ENCODE measurements at regions not wholly inside any gene's neighbourhood (a gene's known extent, or its start where the extent isn't known, plus 50 kb on each side); places are given as distances from the start of the nearest gene placed in this dataset.

DNA sequence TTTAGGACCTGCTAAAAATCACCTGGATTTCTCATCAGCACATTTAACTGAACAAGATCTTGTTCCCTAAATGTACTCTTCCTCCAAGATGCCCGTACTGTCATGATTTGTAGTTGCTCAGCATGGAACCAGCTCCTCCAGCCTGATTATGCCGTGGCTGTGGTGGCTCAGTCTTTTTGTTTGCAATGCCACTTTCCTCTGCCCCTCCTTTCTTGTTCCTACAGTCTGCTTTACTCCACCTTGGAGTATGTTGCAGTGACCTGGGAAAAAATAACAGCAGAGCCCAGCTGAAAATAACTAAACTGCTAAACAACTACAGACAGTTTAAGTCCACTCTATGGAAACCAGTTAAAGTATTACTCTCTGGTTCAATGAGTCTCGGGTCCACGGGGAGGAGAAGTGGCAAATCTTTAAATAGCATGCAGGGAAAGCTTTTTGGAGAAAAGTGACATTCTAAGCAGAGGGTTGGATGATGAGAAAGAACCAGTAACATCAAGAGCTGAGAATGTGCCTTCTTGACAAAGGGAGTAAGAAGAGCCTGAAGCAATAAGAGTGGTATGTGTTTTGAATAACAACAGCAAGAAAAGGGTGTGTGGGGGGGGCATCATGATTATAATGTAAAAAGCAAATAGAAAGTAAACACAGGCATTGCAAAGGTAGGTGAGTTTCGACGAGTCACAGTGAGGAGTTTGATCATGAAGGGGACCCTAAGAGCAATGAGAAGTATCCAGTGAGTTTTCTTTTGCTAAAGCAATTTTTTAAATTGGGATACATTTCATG lies 225.7 kb downstream of the TMX3 start:
- H3K9me3 ChIP-seq (ENCODE audit: control insufficient read depth, low read depth, low read length) = no peaks in the 10 kb centered on the region
- H3K9ac ChIP-seq (ENCODE audit: low read length) = peak overlapping the region; percentile 45
- H3K36me3 ChIP-seq (ENCODE audit: control insufficient read depth, low read depth, low read length) = no peaks in the 10 kb centered on the region
- H3K4me3 ChIP-seq (ENCODE audit: low read length) = peak overlapping the region; percentile 36
- no peaks in the 10 kb centered on the region for H3K27me3 ChIP-seq (ENCODE audit: control insufficient read depth, insufficient read depth, low read length)
- peak overlapping the region; percentile 86 for H3K27ac ChIP-seq (ENCODE audit: low read length)
- peaks cover 11% of the 10 kb centered on the region for H3K4me1 ChIP-seq (ENCODE audit: control insufficient read depth, low read depth, low read length)

DNA sequence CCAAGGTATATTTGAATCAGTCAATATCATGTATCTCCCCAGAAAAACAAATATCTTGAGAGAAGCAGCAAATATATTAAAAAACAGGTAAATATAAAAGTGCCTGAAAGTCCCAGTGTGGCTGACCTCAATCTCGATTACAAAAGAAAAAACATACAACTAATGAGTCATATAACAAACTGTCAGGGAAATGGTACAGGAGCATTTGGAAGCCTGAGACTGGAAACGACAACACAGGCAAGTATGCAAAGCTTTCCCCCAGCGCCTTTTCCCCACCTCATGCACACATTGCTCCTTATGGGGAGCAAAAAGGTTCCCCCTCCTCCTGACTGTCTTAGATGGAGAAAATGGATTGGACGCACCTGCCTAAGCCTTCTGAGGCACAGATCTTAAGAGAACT lies 230.7 kb downstream of the TMX3 start:
- no peak overlapping the region for H3K4me3 ChIP-seq (ENCODE audit: low read length)
- no peaks in the 10 kb centered on the region for H3K27me3 ChIP-seq (ENCODE audit: control insufficient read depth, insufficient read depth, low read length)

DNA sequence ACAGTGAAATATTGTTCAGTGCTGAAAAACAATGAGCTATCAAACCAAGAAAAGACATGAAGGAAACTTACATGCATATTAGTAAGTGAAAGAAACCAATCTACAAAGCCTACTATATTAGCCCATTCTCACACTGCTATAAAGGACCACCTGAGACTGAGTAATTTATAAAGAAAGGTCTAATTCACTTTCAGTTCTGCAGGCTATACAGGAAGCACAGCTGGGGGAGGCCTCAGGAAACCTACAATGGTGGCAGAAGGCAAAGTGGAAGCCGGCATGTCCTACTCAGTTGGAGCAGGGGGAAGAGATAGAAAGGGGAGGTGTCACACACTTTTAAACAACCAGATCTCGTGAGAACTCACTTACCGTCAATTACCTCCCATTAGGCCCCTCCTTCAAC lies 232.1 kb downstream of the TMX3 start:
- H3K4me3 ChIP-seq (ENCODE audit: low read length) = no peak overlapping the region
- H3K9ac ChIP-seq (ENCODE audit: low read length) = no peak overlapping the region
- H3K27ac ChIP-seq (ENCODE audit: low read length) = no peak overlapping the region
- no peaks in the 10 kb centered on the region for H3K4me1 ChIP-seq (ENCODE audit: control insufficient read depth, low read depth, low read length)
- H3K27me3 ChIP-seq (ENCODE audit: control insufficient read depth, insufficient read depth, low read length) = no peaks in the 10 kb centered on the region
- no peaks in the 10 kb centered on the region for H3K9me3 ChIP-seq (ENCODE audit: control insufficient read depth, low read depth, low read length)
- H3K36me3 ChIP-seq (ENCODE audit: control insufficient read depth, low read depth, low read length) = no peaks in the 10 kb centered on the region

More for the DNA sequence above, 230.7 kb downstream of the TMX3 start:
- Histone ChIP-seq H3K9me3 (ENCODE audit: control insufficient read depth, low read depth, low read length) (no peaks in the 10 kb centered on the region), H3K9ac (ENCODE audit: low read length) (no peak overlapping the region), H3K27ac (ENCODE audit: low read length) (no peak overlapping the region), H3K36me3 (ENCODE audit: control insufficient read depth, low read depth, low read length) (no peaks in the 10 kb centered on the region), H3K4me1 (ENCODE audit: control insufficient read depth, low read depth, low read length) (peaks cover 4% of the 10 kb centered on the region)

DNA sequence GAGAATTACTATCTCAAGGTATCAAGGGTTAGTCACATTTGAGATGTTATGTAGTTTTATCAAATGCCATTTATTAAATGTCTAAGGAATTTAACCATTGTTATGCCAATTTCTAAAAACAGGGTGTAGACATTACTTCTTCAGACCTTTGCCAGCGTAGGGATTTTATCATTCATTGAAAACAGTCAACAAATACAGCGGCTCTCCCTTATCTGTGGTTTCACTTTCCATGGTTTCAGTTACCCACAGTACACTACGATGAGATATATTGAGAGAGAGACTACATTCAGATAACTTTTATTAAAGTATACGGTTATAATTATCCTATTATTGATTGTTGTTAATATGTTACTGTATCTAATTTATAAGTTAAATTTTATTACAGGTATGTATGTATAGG lies 234.7 kb downstream of the TMX3 start:
- no peaks in the 10 kb centered on the region for H3K27me3 ChIP-seq (ENCODE audit: control insufficient read depth, insufficient read depth, low read length)
- no peak overlapping the region for H3K9ac ChIP-seq (ENCODE audit: low read length)
- H3K4me1 ChIP-seq (ENCODE audit: control insufficient read depth, low read depth, low read length) = no peaks in the 10 kb centered on the region
- no peak overlapping the region for H3K27ac ChIP-seq (ENCODE audit: low read length)
- H3K9me3 ChIP-seq (ENCODE audit: control insufficient read depth, low read depth, low read length) = no peaks in the 10 kb centered on the region
- no peaks in the 10 kb centered on the region for H3K36me3 ChIP-seq (ENCODE audit: control insufficient read depth, low read depth, low read length)
- H3K4me3 ChIP-seq (ENCODE audit: low read length) = no peak overlapping the region

DNA sequence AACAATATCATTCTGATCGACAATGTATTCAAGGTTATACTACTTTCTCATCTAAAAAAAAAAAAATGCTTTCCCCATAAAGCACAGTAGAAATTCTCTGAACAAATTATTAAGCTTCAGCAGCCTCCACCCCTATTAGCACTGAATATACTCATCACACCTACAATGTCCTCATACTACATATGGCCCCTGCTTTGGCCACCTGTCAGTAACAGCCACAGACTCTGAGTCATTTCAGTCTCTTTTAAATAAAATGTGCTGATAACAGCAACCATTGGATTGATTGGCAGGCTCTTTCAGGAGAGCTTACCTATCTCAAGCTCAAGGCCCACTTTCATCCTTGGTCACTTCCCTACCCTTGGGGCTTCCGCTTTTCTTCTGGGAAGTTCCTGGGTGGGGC lies 236.7 kb downstream of the TMX3 start:
- Histone ChIP-seq H3K9me3 (ENCODE audit: control insufficient read depth, low read depth, low read length) (no peaks in the 10 kb centered on the region), H3K9ac (ENCODE audit: low read length) (no peak overlapping the region), H3K36me3 (ENCODE audit: control insufficient read depth, low read depth, low read length) (no peaks in the 10 kb centered on the region), H3K4me3 (ENCODE audit: low read length) (no peak overlapping the region), H3K4me1 (ENCODE audit: control insufficient read depth, low read depth, low read length) (no peaks in the 10 kb centered on the region), H3K27ac (ENCODE audit: low read length) (no peak overlapping the region), H3K27me3 (ENCODE audit: control insufficient read depth, insufficient read depth, low read length) (no peaks in the 10 kb centered on the region)

DNA sequence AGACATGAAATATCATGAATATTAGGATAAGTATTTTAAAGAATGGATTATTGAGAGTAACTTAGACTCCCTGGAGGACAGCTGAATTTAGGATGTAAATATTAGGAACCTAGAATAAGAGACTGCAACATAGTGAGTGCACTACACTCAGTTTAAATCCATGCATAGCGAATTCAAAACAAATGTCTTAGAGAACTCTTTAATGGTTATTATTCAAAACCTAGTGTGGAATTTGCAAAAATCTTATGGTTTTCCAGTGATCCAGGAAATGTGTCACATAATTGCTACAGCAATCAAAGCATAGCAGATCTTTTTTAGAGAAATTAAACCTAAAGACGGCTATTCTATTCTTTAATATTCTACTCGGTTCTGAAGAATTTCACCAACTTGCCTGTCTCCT lies 239.0 kb downstream of the TMX3 start:
- Histone ChIP-seq H3K4me1 (ENCODE audit: control insufficient read depth, low read depth, low read length) (no peaks in the 10 kb centered on the region), H3K4me3 (ENCODE audit: low read length) (no peak overlapping the region), H3K9ac (ENCODE audit: low read length) (no peak overlapping the region), H3K36me3 (ENCODE audit: control insufficient read depth, low read depth, low read length) (no peaks in the 10 kb centered on the region), H3K27me3 (ENCODE audit: control insufficient read depth, insufficient read depth, low read length) (no peaks in the 10 kb centered on the region), H3K9me3 (ENCODE audit: control insufficient read depth, low read depth, low read length) (no peaks in the 10 kb centered on the region), H3K27ac (ENCODE audit: low read length) (no peak overlapping the region)

DNA sequence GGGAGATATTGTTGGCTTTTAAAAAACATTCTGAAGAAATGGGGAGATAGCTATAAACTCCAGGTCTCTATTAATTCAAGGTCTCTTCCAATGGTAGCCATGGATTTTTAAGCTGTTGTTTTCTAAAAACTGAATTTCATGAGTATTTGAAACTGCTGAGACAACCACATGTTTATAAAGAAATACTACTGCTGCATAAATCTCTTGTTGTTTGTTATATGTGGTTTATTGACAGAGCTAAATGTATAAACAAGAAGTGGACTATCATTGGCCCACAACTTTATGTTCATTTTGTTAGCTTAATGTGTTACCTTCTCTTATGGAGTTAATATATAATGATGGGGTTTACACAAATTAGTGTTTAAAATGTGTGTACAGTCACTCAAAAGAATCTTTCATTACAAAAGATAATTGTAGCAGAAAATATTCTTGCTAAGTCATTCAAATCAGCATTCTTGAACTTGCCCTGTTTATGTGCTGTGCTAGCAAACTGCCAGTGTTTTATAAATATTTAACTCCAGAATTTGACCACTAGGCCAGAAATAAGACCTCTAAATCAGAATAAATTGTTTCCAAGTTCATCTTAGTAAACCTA lies 242.1 kb downstream of the TMX3 start:
- Histone ChIP-seq H3K4me1 (ENCODE audit: control insufficient read depth, low read depth, low read length) (no peaks in the 10 kb centered on the region), H3K9ac (ENCODE audit: low read length) (no peak overlapping the region), H3K27ac (ENCODE audit: low read length) (no peak overlapping the region), H3K4me3 (ENCODE audit: low read length) (no peak overlapping the region), H3K27me3 (ENCODE audit: control insufficient read depth, insufficient read depth, low read length) (no peaks in the 10 kb centered on the region), H3K9me3 (ENCODE audit: control insufficient read depth, low read depth, low read length) (no peaks in the 10 kb centered on the region), H3K36me3 (ENCODE audit: control insufficient read depth, low read depth, low read length) (no peaks in the 10 kb centered on the region)

DNA sequence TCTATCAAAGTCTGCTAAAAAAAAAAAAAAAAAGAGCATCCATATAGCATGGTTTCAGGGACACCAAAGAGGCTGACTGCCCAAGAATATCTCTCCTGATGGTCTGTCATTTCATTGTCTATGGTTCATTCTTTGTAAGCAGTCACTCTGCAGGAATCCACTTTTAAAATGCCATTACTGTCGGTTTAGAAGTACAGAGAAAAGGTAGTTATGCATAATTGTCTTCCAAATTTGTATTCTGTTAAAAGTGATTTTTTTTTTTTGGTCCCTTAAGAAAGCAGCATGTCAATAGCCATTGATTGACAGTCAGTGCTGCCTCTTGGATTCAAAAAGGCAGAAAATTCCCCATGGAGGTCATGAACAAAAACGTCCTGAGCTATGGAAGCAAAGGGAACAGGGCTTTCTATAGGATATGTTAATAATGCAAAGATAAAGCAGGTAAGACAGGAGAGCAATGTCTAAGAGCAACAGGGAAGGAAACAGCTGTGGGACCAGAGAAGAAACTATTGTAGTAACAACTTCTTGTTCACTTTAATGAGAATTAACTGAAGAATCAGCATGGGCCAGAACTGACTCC lies 245.8 kb downstream of the TMX3 start:
- H3K9ac ChIP-seq (ENCODE audit: low read length) = no peak overlapping the region
- H3K27ac ChIP-seq (ENCODE audit: low read length) = no peak overlapping the region
- no peaks in the 10 kb centered on the region for H3K27me3 ChIP-seq (ENCODE audit: control insufficient read depth, insufficient read depth, low read length)
- no peak overlapping the region for H3K4me3 ChIP-seq (ENCODE audit: low read length)
- no peaks in the 10 kb centered on the region for H3K4me1 ChIP-seq (ENCODE audit: control insufficient read depth, low read depth, low read length)
- no peaks in the 10 kb centered on the region for H3K9me3 ChIP-seq (ENCODE audit: control insufficient read depth, low read depth, low read length)
- H3K36me3 ChIP-seq (ENCODE audit: control insufficient read depth, low read depth, low read length) = no peaks in the 10 kb centered on the region

DNA sequence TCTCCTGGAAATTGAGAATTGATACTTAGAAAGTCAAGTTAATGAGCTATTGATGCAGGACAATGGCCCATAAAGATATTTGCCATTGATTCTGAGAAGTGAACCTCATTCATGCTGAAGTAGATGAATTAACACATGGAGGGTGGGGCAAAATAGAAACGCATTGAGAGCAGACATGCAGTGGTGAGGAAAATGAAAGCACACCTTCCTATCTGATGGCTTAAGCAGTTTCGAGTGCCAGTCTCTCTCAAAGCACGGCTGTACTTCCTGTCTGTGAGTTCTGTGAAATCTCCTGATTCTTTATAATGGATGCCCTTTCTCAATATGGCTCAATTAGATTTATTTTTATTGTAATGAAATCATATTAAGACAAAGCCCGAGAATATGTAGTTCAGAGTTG lies 247.0 kb downstream of the TMX3 start:
- no peaks in the 10 kb centered on the region for H3K36me3 ChIP-seq (ENCODE audit: control insufficient read depth, low read depth, low read length)
- H3K9me3 ChIP-seq (ENCODE audit: control insufficient read depth, low read depth, low read length) = no peaks in the 10 kb centered on the region
- H3K9ac ChIP-seq (ENCODE audit: low read length) = no peak overlapping the region
- H3K4me1 ChIP-seq (ENCODE audit: control insufficient read depth, low read depth, low read length) = no peaks in the 10 kb centered on the region
- no peak overlapping the region for H3K4me3 ChIP-seq (ENCODE audit: low read length)
- H3K27me3 ChIP-seq (ENCODE audit: control insufficient read depth, insufficient read depth, low read length) = no peaks in the 10 kb centered on the region
- H3K27ac ChIP-seq (ENCODE audit: low read length) = no peak overlapping the region

DNA sequence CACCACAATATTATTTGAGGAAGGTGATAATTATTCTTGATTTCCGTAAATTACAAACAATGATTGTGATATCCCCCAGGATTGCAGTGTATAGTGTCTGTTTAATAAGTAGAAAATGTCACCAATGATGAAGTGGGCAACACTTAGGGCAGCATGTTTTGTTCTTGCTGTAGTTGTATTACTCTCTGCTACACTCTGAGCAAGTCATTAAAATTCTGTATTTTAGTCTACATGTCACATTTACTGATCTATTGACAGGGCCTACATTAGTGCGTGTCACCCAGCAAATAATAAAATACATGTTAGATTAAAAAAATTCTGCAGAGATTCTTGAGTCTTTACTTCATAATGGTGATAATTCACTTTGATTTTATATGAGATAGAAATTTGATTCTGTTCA lies 247.6 kb downstream of the TMX3 start:
- Histone ChIP-seq H3K9me3 (ENCODE audit: control insufficient read depth, low read depth, low read length) (no peaks in the 10 kb centered on the region), H3K4me1 (ENCODE audit: control insufficient read depth, low read depth, low read length) (no peaks in the 10 kb centered on the region), H3K36me3 (ENCODE audit: control insufficient read depth, low read depth, low read length) (no peaks in the 10 kb centered on the region), H3K27me3 (ENCODE audit: control insufficient read depth, insufficient read depth, low read length) (no peaks in the 10 kb centered on the region), H3K27ac (ENCODE audit: low read length) (no peak overlapping the region), H3K9ac (ENCODE audit: low read length) (no peak overlapping the region), H3K4me3 (ENCODE audit: low read length) (no peak overlapping the region)

DNA sequence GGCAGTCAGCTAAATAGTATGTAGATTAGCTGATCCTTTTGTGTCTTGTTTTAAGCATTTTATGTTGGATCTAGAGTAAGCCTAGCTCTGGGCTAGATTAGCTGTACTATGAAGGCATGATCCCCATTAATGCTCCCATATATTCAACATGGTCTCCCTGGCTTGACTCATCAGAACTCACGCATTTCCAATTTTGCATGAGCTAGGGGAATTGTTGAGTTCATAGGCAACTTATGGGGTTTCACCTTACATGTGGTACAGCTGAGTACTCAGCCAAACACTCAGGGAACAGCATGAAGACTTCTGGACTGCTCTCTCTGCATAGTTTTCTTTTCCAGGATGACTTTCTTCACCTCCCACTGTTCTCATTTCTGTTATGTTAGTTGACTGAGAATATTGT lies 248.2 kb downstream of the TMX3 start:
- H3K36me3 ChIP-seq (ENCODE audit: control insufficient read depth, low read depth, low read length) = no peaks in the 10 kb centered on the region
- H3K9ac ChIP-seq (ENCODE audit: low read length) = no peak overlapping the region
- H3K27ac ChIP-seq (ENCODE audit: low read length) = no peak overlapping the region
- no peaks in the 10 kb centered on the region for H3K9me3 ChIP-seq (ENCODE audit: control insufficient read depth, low read depth, low read length)
- H3K27me3 ChIP-seq (ENCODE audit: control insufficient read depth, insufficient read depth, low read length) = no peaks in the 10 kb centered on the region
- H3K4me3 ChIP-seq (ENCODE audit: low read length) = no peak overlapping the region
- H3K4me1 ChIP-seq (ENCODE audit: control insufficient read depth, low read depth, low read length) = no peaks in the 10 kb centered on the region

DNA sequence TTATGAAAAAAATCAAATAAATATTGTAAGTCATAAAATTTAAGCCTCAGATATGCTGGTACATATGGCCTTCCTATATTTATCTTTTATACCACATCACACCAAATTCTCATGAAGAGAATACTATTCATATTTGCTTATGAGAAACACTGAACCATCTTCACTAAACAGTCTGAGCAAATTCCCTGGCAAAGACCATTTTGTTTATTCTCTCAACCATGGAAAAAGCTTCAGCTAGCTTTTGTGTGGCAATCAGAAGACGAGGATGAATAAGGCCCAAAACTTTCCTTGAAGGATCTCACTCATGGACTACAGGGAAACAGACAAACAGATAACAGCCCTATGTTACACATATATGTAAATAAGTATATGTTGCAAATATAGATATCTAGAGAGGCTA lies 252.1 kb downstream of the TMX3 start:
- Histone ChIP-seq H3K27ac (ENCODE audit: low read length) (no peak overlapping the region), H3K36me3 (ENCODE audit: control insufficient read depth, low read depth, low read length) (no peaks in the 10 kb centered on the region), H3K4me3 (ENCODE audit: low read length) (no peak overlapping the region), H3K4me1 (ENCODE audit: control insufficient read depth, low read depth, low read length) (no peaks in the 10 kb centered on the region), H3K9ac (ENCODE audit: low read length) (no peak overlapping the region), H3K9me3 (ENCODE audit: control insufficient read depth, low read depth, low read length) (no peaks in the 10 kb centered on the region), H3K27me3 (ENCODE audit: control insufficient read depth, insufficient read depth, low read length) (no peaks in the 10 kb centered on the region)

All from iPS-18a (cell line).